ENCODE measurements at regions not wholly inside any gene's neighbourhood (a gene's known extent, or its start where the extent isn't known, plus 50 kb on each side); places are given as distances from the start of the nearest gene placed in this dataset.

- no peak for TF ChIP-seq CTCF (IDR thresholded peaks at IDR 0.05)
- TF ChIP-seq POLR2A (IDR thresholded peaks at IDR 0.05): no peak
Observed at GRCh38 chr5:124551939-124552279, 194.5 kb downstream of the ZNF608 start.

All from lower leg skin (tissue), 3 donors.